SK-N-MC (cell line): ENCODE measurements at regions not wholly inside any gene's neighbourhood (a gene's known extent, or its start where the extent isn't known, plus 50 kb on each side); places are given as distances from the start of the nearest gene placed in this dataset.

Experiments used
- FOXP2 ChIP-seq: optimal IDR thresholded peaks from 2 replicates; pipeline ENCODE3; 2011; ENCODE audit warnings: mild to moderate bottlenecking, moderate library complexity; ENCODE audit not compliant: insufficient read depth; ENCODE audit errors: extremely low read length, control extremely low read depth
- POLR2AphosphoS5 ChIP-seq: IDR thresholded peaks from 2 replicates; pipeline ENCODE4 v1.6.1; 2012; ENCODE audit warnings: mild to moderate bottlenecking, low read depth, low read length, borderline replicate concordance

GRCh38 chr1:217373761-217374701, 256.9 kb downstream of the GPATCH2 start:
- TF ChIP-seq POLR2AphosphoS5 (no peak), FOXP2 (no peak)
